ENCODE measurements at regions not wholly inside any gene's neighbourhood (a gene's known extent, or its start where the extent isn't known, plus 50 kb on each side); places are given as distances from the start of the nearest gene placed in this dataset.

GRCh38 chr20:24805456-24806238 lies 143.4 kb upstream of the CST7 start:
- no peak for DNase-seq (ENCODE audit: extremely low read depth, low read depth)
- no peak overlapping the region for H3K4me3 ChIP-seq (replicated peaks; ENCODE audit: low read depth, low read length)
- no peak for TF ChIP-seq CTCF (IDR thresholded peaks at IDR 0.05; ENCODE audit: low read depth, low read length, missing control alignments)

- DNase-seq (ENCODE audit: extremely low read depth, low read depth): no peak
- no peak for TF ChIP-seq CTCF (IDR thresholded peaks at IDR 0.05; ENCODE audit: low read depth, low read length, missing control alignments)
- H3K4me3 ChIP-seq (replicated peaks; ENCODE audit: low read depth, low read length): no peak overlapping the region
Observed at GRCh38 chr20:24806705-24807676, 142.1 kb upstream of the CST7 start.

- TF ChIP-seq CTCF (IDR thresholded peaks at IDR 0.05; ENCODE audit: low read depth, low read length, missing control alignments): no peak
- DNase-seq (ENCODE audit: extremely low read depth, low read depth): no peak
- H3K4me3 ChIP-seq (replicated peaks; ENCODE audit: low read depth, low read length): no peak overlapping the region
Observed at GRCh38 chr20:24808616-24809015, 140.5 kb upstream of the CST7 start.

- no peak for DNase-seq (ENCODE audit: extremely low read depth, low read depth)
- no peak overlapping the region for H3K4me3 ChIP-seq (replicated peaks; ENCODE audit: low read depth, low read length)
- TF ChIP-seq CTCF (IDR thresholded peaks at IDR 0.05; ENCODE audit: low read depth, low read length, missing control alignments): no peak
Observed at GRCh38 chr20:24809606-24810005, 139.5 kb upstream of the CST7 start.

- no peak overlapping the region for H3K4me3 ChIP-seq (replicated peaks; ENCODE audit: low read depth, low read length)
- no peak for TF ChIP-seq CTCF (IDR thresholded peaks at IDR 0.05; ENCODE audit: low read depth, low read length, missing control alignments)
Observed at GRCh38 chr20:24810676-24811407, 138.2 kb upstream of the CST7 start.

GRCh38 chr20:24812373-24812772 lies 136.7 kb upstream of the CST7 start:
- no peak overlapping the region for H3K4me3 ChIP-seq (replicated peaks; ENCODE audit: low read depth, low read length)
- no peak for TF ChIP-seq CTCF (IDR thresholded peaks at IDR 0.05; ENCODE audit: low read depth, low read length, missing control alignments)
- DNase-seq (ENCODE audit: extremely low read depth, low read depth): no peak

More at GRCh38 chr20:24810676-24811407, 138.2 kb upstream of the CST7 start:
- no peak for DNase-seq (ENCODE audit: extremely low read depth, low read depth)

All from HFF-Myc (cell line).